ENCODE measurements at regions not wholly inside any gene's neighbourhood (a gene's known extent, or its start where the extent isn't known, plus 50 kb on each side); places are given as distances from the start of the nearest gene placed in this dataset.
A peak's percentile ranks its signal among the peaks of the same experiment; 100 is the strongest.

GRCh38 chr16:54590836-54591235 lies 304.2 kb upstream of the IRX3 start:
- no peak overlapping the region for H3K4me3 Mint-ChIP-seq
- no peaks in the 10 kb centered on the region for H3K36me3 ChIP-seq (ENCODE audit: insufficient read depth)
- H3K27ac ChIP-seq (ENCODE audit: low read depth), result 0 out of 2 replicates have a peak overlapping the region, but pooled peaks have one; percentile 39
- peaks cover 38% of the 10 kb centered on the region for H3K27me3 ChIP-seq (ENCODE audit: insufficient read depth)
- no peaks in the 10 kb centered on the region for H4K20me1 ChIP-seq (replicated peaks; ENCODE audit: insufficient read depth)
- H3K4me3 ChIP-seq, result 0 out of 2 replicates have a peak overlapping the region, but pooled peaks have one; percentile 29
- TF ChIP-seq JUNB (IDR thresholded peaks at IDR 0.05; ENCODE audit: unreplicated experiment) (no peak), REST (IDR thresholded peaks at IDR 0.05; ENCODE audit: unreplicated experiment) (no peak), EZH2 (IDR thresholded peaks at IDR 0.05; ENCODE audit: low read depth, unreplicated experiment) (no peak), STAT1 (IDR thresholded peaks at IDR 0.05; ENCODE audit: unreplicated experiment) (no peak), CREB1 (CRISPR knock-in tag; IDR thresholded peaks at IDR 0.05; ENCODE audit: low read depth) (no peak), NANOG (IDR thresholded peaks at IDR 0.05; ENCODE audit: borderline replicate concordance) (no peak), ZNF331 (CRISPR knock-in tag; IDR thresholded peaks at IDR 0.05; ENCODE audit: low read depth) (no peak), POLR2AphosphoS5 (IDR thresholded peaks at IDR 0.05; ENCODE audit: low read depth) (no peak), ZNF114 (CRISPR knock-in tag; IDR thresholded peaks at IDR 0.05) (no peak)
- TF ChIP-seq, protein P1, sequence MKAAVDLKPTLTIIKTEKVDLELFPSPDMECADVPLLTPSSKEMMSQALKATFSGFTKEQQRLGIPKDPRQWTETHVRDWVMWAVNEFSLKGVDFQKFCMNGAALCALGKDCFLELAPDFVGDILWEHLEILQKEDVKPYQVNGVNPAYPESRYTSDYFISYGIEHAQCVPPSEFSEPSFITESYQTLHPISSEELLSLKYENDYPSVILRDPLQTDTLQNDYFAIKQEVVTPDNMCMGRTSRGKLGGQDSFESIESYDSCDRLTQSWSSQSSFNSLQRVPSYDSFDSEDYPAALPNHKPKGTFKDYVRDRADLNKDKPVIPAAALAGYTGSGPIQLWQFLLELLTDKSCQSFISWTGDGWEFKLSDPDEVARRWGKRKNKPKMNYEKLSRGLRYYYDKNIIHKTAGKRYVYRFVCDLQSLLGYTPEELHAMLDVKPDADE (IDR thresholded peaks at IDR 0.05), result no peak
- TF ChIP-seq, protein P2, sequence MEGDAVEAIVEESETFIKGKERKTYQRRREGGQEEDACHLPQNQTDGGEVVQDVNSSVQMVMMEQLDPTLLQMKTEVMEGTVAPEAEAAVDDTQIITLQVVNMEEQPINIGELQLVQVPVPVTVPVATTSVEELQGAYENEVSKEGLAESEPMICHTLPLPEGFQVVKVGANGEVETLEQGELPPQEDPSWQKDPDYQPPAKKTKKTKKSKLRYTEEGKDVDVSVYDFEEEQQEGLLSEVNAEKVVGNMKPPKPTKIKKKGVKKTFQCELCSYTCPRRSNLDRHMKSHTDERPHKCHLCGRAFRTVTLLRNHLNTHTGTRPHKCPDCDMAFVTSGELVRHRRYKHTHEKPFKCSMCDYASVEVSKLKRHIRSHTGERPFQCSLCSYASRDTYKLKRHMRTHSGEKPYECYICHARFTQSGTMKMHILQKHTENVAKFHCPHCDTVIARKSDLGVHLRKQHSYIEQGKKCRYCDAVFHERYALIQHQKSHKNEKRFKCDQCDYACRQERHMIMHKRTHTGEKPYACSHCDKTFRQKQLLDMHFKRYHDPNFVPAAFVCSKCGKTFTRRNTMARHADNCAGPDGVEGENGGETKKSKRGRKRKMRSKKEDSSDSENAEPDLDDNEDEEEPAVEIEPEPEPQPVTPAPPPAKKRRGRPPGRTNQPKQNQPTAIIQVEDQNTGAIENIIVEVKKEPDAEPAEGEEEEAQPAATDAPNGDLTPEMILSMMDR (conservative IDR thresholded peaks at IDR 0.05; ENCODE audit: low read depth in 2 of 2), result no peak
- TF ChIP-seq, protein P3, sequence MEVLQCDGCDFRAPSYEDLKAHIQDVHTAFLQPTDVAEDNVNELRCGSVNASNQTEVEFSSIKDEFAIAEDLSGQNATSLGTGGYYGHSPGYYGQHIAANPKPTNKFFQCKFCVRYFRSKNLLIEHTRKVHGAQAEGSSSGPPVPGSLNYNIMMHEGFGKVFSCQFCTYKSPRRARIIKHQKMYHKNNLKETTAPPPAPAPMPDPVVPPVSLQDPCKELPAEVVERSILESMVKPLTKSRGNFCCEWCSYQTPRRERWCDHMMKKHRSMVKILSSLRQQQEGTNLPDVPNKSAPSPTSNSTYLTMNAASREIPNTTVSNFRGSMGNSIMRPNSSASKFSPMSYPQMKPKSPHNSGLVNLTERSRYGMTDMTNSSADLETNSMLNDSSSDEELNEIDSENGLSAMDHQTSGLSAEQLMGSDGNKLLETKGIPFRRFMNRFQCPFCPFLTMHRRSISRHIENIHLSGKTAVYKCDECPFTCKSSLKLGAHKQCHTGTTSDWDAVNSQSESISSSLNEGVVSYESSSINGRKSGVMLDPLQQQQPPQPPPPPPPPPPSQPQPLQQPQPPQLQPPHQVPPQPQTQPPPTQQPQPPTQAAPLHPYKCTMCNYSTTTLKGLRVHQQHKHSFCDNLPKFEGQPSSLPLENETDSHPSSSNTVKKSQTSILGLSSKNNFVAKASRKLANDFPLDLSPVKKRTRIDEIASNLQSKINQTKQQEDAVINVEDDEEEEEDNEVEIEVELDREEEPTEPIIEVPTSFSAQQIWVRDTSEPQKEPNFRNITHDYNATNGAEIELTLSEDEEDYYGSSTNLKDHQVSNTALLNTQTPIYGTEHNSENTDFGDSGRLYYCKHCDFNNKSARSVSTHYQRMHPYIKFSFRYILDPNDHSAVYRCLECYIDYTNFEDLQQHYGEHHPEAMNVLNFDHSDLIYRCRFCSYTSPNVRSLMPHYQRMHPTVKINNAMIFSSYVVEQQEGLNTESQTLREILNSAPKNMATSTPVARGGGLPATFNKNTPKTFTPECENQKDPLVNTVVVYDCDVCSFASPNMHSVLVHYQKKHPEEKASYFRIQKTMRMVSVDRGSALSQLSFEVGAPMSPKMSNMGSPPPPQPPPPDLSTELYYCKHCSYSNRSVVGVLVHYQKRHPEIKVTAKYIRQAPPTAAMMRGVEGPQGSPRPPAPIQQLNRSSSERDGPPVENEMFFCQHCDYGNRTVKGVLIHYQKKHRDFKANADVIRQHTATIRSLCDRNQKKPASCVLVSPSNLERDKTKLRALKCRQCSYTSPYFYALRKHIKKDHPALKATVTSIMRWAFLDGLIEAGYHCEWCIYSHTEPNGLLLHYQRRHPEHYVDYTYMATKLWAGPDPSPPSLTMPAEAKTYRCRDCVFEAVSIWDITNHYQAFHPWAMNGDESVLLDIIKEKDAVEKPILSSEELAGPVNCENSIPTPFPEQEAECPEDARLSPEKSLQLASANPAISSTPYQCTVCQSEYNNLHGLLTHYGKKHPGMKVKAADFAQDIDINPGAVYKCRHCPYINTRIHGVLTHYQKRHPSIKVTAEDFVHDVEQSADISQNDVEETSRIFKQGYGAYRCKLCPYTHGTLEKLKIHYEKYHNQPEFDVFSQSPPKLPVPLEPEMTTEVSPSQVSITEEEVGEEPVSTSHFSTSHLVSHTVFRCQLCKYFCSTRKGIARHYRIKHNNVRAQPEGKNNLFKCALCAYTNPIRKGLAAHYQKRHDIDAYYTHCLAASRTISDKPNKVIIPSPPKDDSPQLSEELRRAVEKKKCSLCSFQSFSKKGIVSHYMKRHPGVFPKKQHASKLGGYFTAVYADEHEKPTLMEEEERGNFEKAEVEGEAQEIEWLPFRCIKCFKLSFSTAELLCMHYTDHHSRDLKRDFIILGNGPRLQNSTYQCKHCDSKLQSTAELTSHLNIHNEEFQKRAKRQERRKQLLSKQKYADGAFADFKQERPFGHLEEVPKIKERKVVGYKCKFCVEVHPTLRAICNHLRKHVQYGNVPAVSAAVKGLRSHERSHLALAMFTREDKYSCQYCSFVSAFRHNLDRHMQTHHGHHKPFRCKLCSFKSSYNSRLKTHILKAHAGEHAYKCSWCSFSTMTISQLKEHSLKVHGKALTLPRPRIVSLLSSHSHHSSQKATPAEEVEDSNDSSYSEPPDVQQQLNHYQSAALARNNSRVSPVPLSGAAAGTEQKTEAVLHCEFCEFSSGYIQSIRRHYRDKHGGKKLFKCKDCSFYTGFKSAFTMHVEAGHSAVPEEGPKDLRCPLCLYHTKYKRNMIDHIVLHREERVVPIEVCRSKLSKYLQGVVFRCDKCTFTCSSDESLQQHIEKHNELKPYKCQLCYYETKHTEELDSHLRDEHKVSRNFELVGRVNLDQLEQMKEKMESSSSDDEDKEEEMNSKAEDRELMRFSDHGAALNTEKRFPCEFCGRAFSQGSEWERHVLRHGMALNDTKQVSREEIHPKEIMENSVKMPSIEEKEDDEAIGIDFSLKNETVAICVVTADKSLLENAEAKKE (CRISPR knock-in tag; IDR thresholded peaks at IDR 0.05), result no peak
- no peaks in the 10 kb centered on the region for H3K36me3 Mint-ChIP-seq (ENCODE audit: low read depth)
- no peaks in the 10 kb centered on the region for H3K9me2 ChIP-seq (ENCODE audit: insufficient read depth)
- H2AFZ ChIP-seq, result 0 out of 2 replicates have a peak overlapping the region, but pooled peaks have one; percentile 45
- peak overlapping the region; percentile 48 for H3K4me2 ChIP-seq
- no peaks in the 10 kb centered on the region for H3K79me2 ChIP-seq (replicated peaks; ENCODE audit: insufficient read depth)
- H3K9me3 Mint-ChIP-seq, result no peaks in the 10 kb centered on the region
- H3K27me3 Mint-ChIP-seq (ENCODE audit: insufficient read depth, low read depth, poor library complexity), result peaks cover 19% of the 10 kb centered on the region
- peaks cover 41% of the 10 kb centered on the region for H3K4me1 ChIP-seq (ENCODE audit: insufficient read depth)
- no peak overlapping the region for H3K27ac Mint-ChIP-seq
- H3F3A ChIP-seq (replicated peaks; ENCODE audit: low read depth), result no peaks in the 10 kb centered on the region
- ATAC-seq (no peak), DNase-seq (ENCODE audit: low spot score) (no peak)
- peaks cover 66% of the 10 kb centered on the region for H3K4me1 Mint-ChIP-seq
